ENCODE measurements at regions not wholly inside any gene's neighbourhood (a gene's known extent, or its start where the extent isn't known, plus 50 kb on each side); places are given as distances from the start of the nearest gene placed in this dataset.
A peak's percentile ranks its signal among the peaks of the same experiment; 100 is the strongest.

DNA sequence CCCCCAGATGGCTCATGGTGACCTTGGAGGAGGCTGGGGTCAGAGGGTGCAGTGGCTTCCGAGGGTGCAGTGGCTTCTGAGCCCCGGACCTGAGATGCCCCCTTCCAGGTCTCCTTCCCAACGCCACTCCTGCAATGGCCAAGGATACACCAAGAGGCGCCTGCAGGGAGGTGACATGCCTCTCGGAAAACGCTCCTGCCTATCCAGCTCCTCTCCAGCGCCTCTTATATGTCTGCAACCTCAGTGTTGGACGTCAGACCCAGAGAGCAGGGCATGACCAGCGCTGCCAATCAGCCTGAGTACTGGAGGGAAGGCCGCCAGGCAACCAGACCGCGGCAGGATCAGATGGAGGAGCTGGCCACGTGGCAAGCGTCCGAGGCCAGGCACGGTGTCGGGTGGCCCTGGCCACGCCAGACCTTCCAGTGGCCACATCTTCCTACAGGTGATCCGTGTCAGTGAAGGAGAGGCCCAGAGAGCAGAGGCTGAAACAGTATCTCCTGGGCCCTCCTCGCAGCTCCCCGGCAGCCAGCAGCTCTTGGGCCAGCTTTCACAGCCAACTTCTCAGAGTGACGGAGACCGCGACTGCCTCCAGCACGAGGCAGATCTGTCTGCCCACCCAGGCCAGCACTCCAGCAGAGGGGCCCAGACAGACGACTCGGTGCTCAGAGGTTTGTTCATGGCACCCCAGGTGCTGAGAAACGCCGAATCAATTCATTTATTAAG lies 199.5 kb upstream of the SALL3 start:
- no peak for DNase-seq
- Histone ChIP-seq H3K9me3 (no peaks in the 10 kb centered on the region), H3K36me3 (no peaks in the 10 kb centered on the region), H3K4me3 (no peak overlapping the region), H3K4me1 (no peaks in the 10 kb centered on the region), H3K27ac (no peak overlapping the region), H3K27me3 (no peaks in the 10 kb centered on the region)
- WGBS, 2 donors: 90 to 91% methylated on average over 29 of the region's 29 CpGs
- TF ChIP-seq, protein P1, sequence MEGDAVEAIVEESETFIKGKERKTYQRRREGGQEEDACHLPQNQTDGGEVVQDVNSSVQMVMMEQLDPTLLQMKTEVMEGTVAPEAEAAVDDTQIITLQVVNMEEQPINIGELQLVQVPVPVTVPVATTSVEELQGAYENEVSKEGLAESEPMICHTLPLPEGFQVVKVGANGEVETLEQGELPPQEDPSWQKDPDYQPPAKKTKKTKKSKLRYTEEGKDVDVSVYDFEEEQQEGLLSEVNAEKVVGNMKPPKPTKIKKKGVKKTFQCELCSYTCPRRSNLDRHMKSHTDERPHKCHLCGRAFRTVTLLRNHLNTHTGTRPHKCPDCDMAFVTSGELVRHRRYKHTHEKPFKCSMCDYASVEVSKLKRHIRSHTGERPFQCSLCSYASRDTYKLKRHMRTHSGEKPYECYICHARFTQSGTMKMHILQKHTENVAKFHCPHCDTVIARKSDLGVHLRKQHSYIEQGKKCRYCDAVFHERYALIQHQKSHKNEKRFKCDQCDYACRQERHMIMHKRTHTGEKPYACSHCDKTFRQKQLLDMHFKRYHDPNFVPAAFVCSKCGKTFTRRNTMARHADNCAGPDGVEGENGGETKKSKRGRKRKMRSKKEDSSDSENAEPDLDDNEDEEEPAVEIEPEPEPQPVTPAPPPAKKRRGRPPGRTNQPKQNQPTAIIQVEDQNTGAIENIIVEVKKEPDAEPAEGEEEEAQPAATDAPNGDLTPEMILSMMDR (IDR thresholded peaks at IDR 0.05): no peak
- TF ChIP-seq POLR2AphosphoS5 (IDR thresholded peaks at IDR 0.05) (no peak), EP300 (IDR thresholded peaks at IDR 0.05) (no peak)
- intact Hi-C loops (cut with DNase I): no loop called here

DNA sequence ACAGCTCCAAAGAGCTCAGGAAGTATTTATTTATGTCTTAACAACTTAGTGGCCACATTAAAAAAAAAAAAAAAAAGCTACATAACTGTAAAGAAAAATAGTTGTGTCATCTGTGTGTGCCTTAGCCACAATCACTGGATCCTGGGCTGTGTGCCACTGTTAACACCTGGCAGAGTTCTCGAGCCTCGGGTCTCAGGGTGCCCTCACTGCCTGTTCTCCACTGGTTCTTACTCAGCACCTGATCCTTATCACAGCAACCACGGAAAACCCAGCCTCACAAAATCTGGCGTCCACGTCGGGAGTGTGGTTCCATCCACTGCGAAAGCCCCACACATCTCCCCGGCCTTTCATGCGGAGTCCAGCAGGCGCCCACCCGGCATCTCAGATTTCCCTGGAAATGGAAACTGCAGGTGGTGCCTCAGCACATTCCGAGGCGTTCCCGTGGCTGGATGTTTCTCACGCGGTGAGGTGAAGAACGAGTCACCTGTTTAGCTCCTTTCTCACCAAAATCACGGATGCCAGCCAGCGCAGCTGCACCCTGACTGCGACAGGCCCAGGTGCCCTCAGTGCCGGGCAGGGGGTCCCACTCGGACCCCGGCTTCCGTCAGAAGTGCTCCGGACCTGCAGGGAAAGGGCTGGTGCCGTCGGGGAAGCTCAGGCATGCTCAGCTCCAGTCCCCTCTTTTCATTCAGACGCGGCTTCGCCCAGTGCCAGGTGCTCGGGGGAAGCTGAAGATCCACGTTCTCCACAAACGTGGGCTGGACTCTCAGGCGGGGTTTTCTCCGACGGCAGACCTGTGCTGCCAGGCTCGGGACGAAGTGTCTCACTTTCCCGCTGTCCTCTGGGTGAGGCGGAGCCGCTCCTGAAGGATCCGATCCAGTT lies 198.7 kb upstream of the SALL3 start:
- WGBS, 2 donors: 89 to 90% methylated on average over 42 of the region's 42 CpGs
- DNase-seq: peak; percentile 57
- Histone ChIP-seq H3K4me1 (no peaks in the 10 kb centered on the region), H3K27ac (no peak overlapping the region), H3K9me3 (no peaks in the 10 kb centered on the region), H3K36me3 (no peaks in the 10 kb centered on the region), H3K27me3 (no peaks in the 10 kb centered on the region), H3K4me3 (no peak overlapping the region)
- TF ChIP-seq EP300 (IDR thresholded peaks at IDR 0.05): no peak
- TF ChIP-seq, protein P1 (IDR thresholded peaks at IDR 0.05): no peak
- intact Hi-C loops (cut with DNase I): no loop called here

DNA sequence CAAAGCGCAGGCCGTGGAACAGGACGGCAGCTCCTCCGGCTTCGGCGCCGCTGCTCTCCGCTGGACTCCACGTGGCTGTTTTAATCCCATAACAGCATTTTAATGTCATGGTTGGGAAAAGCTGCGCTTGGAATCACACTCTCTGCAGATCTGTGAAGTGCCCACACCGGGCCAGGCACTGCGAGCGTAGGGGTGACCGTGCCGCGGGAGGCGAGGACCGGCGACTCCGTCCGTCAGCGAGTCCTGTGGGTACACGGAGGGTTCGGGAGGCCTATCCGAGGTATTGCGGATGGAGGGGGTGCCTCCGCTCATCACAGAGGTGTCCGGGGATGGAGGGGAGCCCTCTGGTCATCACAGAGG lies 198.0 kb upstream of the SALL3 start:
- Histone ChIP-seq H3K4me3 (no peak overlapping the region), H3K27me3 (no peaks in the 10 kb centered on the region), H3K9me3 (no peaks in the 10 kb centered on the region), H3K4me1 (no peaks in the 10 kb centered on the region), H3K27ac (no peak overlapping the region), H3K36me3 (no peaks in the 10 kb centered on the region)
- intact Hi-C loops (cut with DNase I): no loop called here
- peak; percentile 48 for DNase-seq
- TF ChIP-seq EP300 (IDR thresholded peaks at IDR 0.05): no peak
- no peak for TF ChIP-seq POLR2AphosphoS5 (IDR thresholded peaks at IDR 0.05)
- TF ChIP-seq, protein P1 (IDR thresholded peaks at IDR 0.05): no peak
- no peak for TF ChIP-seq POLR2A (IDR thresholded peaks at IDR 0.05)
- WGBS, 2 donors: 91 to 92% methylated on average over 28 of the region's 28 CpGs

DNA sequence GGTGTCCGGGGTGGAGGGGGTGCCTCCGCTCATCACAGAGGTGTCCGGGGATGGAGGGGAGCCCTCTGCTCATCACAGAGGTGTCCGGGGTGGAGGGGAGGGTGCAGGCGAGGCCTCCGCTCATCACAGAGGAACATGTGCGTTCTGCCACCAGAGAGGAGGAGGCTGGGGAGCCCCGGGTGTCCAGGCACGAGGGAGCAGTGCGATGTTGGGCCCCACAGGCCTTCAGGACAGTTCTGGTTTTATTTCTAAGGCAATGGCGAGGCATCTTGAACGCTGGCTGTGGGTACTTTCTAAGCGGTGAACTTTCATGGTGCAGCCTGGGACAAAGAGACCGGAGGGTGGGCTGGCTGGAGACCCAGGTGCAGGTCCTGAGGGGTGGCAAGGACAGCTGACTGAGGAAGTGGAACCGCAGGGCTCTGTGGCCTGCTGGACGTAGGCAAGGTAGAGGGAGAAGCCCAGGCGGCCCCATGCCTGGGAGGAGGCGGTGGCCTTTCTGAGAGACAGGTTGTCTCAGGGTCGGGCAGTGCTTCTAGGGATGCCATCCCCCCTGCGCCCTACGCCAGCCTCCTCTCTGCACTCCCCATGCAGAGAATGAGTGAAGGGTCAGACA lies 196.6 kb upstream of the SALL3 start:
- Histone ChIP-seq H3K36me3 (no peaks in the 10 kb centered on the region), H3K27me3 (no peaks in the 10 kb centered on the region), H3K9me3 (no peaks in the 10 kb centered on the region), H3K4me3 (no peak overlapping the region), H3K27ac (no peak overlapping the region), H3K4me1 (no peaks in the 10 kb centered on the region)
- DNase-seq: peak; percentile 51
- intact Hi-C loops (cut with DNase I): no loop called here
- TF ChIP-seq EP300 (IDR thresholded peaks at IDR 0.05) (no peak), POLR2AphosphoS5 (IDR thresholded peaks at IDR 0.05) (no peak), POLR2A (IDR thresholded peaks at IDR 0.05) (no peak)
- TF ChIP-seq, protein P1 (IDR thresholded peaks at IDR 0.05): no peak
- 88 to 91% methylated on average over 21 of the region's 21 CpGs for WGBS, 2 donors

Data from sigmoid colon (tissue), 6 donors.